ENCODE measurements at regions not wholly inside any gene's neighbourhood (a gene's known extent, or its start where the extent isn't known, plus 50 kb on each side); places are given as distances from the start of the nearest gene placed in this dataset.

- peak; percentile 59; the same call in 1 of the 2 replicates for TF ChIP-seq CEBPB (IDR thresholded peaks at IDR 0.05)
- no peak for TF ChIP-seq EGR1 (IDR thresholded peaks at IDR 0.05)
- no peak for TF ChIP-seq YY1 (IDR thresholded peaks at IDR 0.05; ENCODE audit: low read depth)
Observed at GRCh38 chr5:142378737-142379634, 54.2 kb upstream of the SPRY4 start.

GRCh38 chr5:142375944-142376411, 51.2 kb upstream of the SPRY4 start:
- no peak for TF ChIP-seq EGR1 (IDR thresholded peaks at IDR 0.05)
- TF ChIP-seq ZBTB7A (IDR thresholded peaks at IDR 0.05; ENCODE audit: low read depth) = no peak
- TF ChIP-seq CREB1 (IDR thresholded peaks at IDR 0.05; ENCODE audit: low read depth) = no peak
- no peak for TF ChIP-seq CEBPB (IDR thresholded peaks at IDR 0.05)
- no peak for TF ChIP-seq NFIC (IDR thresholded peaks at IDR 0.05)
- TF ChIP-seq EP300 (IDR thresholded peaks at IDR 0.05; ENCODE audit: borderline replicate concordance) = no peak
- no peak for TF ChIP-seq TEAD4 (IDR thresholded peaks at IDR 0.05)
- no peak for TF ChIP-seq YY1 (IDR thresholded peaks at IDR 0.05; ENCODE audit: low read depth)
- no peak for TF ChIP-seq MAX (IDR thresholded peaks at IDR 0.05)
